Hepatocyte (in vitro differentiated cells): ENCODE measurements at regions not wholly inside any gene's neighbourhood (a gene's known extent, or its start where the extent isn't known, plus 50 kb on each side); places are given as distances from the start of the nearest gene placed in this dataset.

Experiments
- CTCF ChIP-seq: fragments of 200-600 bp; sonication (generic); IDR thresholded peaks from 2 replicates; pipeline ENCODE4 v1.5.1; 2016; ENCODE audit warnings: antibody characterized with exemption, mild to moderate bottlenecking; ENCODE audit not compliant: poor library complexity
- EZH2 ChIP-seq: fragments of 200-600 bp; sonication (generic); IDR thresholded peaks from 2 replicates; pipeline ENCODE4 v1.6.1; 2016; ENCODE audit warnings: antibody characterized with exemption, mild to moderate bottlenecking, borderline replicate concordance
- EZH2phosphoT487 ChIP-seq: fragments of 200-600 bp; sonication (generic); IDR thresholded peaks from one replicate; pipeline ENCODE4 v1.6.1; 2018; ENCODE audit warnings: antibody characterized with exemption, mild to moderate bottlenecking, low read depth, moderate library complexity; ENCODE audit not compliant: unreplicated experiment, severe bottlenecking

- TF ChIP-seq EZH2phosphoT487, result no peak
- no peak for TF ChIP-seq CTCF
- TF ChIP-seq EZH2, result no peak
Measured at GRCh38 chr4:182093431-182093831, 149.8 kb upstream of the TENM3 start.
